HEK293T (cell line): ENCODE measurements at regions not wholly inside any gene's neighbourhood (a gene's known extent, or its start where the extent isn't known, plus 50 kb on each side); places are given as distances from the start of the nearest gene placed in this dataset.

ENCODE experiments used
- ARNT ChIP-seq: fragments of 450-650 bp; IDR thresholded peaks from 2 replicates; pipeline ENCODE4 v1.6.1; 2017; ENCODE audit warnings: mild to moderate bottlenecking
- BHLHE40 ChIP-seq: fragments of 450-650 bp; IDR thresholded peaks from 2 replicates; pipeline ENCODE4 v1.6.1; 2016; ENCODE audit warnings: mild to moderate bottlenecking, moderate library complexity, borderline replicate concordance
- ELF4 ChIP-seq: fragments of 450-650 bp; IDR thresholded peaks from 2 replicates; pipeline ENCODE4 v1.6.1; 2017; ENCODE audit warnings: antibody characterized with exemption
- FOXA1 ChIP-seq: fragments of 450-650 bp; IDR thresholded peaks from 2 replicates; pipeline ENCODE4 v1.6.1; 2016; ENCODE audit warnings: mild to moderate bottlenecking
- FOXK2 ChIP-seq: fragments of 450-650 bp; IDR thresholded peaks from 2 replicates; pipeline ENCODE4 v1.6.1; 2016; ENCODE audit warnings: mild to moderate bottlenecking
- FOXM1 ChIP-seq: fragments of 450-650 bp; IDR thresholded peaks from 2 replicates; pipeline ENCODE4 v1.6.1; 2017; ENCODE audit warnings: mild to moderate bottlenecking, borderline replicate concordance
- HDGF ChIP-seq: fragments of 450-650 bp; IDR thresholded peaks from 2 replicates; pipeline ENCODE4 v1.6.1; 2017; ENCODE audit warnings: antibody characterized with exemption, borderline replicate concordance
- NFRKB ChIP-seq: fragments of 450-650 bp; IDR thresholded peaks from 2 replicates; pipeline ENCODE4 v1.6.1; 2016; ENCODE audit warnings: mild to moderate bottlenecking, moderate library complexity
- PKNOX1 ChIP-seq: fragments of 450-650 bp; IDR thresholded peaks from 2 replicates; pipeline ENCODE4 v1.6.1; 2016
- SP1 ChIP-seq: fragments of 450-650 bp; IDR thresholded peaks from 2 replicates; pipeline ENCODE4 v1.6.1; 2017
- SUZ12 ChIP-seq: fragments of 450-650 bp; IDR thresholded peaks from 2 replicates; pipeline ENCODE4 v1.6.1; 2016; ENCODE audit warnings: mild to moderate bottlenecking

GRCh38 chr5:131068076-131068475 lies 97.0 kb downstream of the HINT1 start:
- TF ChIP-seq BHLHE40 (no peak), PKNOX1 (no peak), ELF4 (no peak), SP1 (no peak), FOXM1 (no peak), HDGF (no peak), NFRKB (no peak), SUZ12 (no peak), FOXK2 (no peak), FOXA1 (no peak), ARNT (no peak)
